GM13976 (cell line): ENCODE measurements at regions not wholly inside any gene's neighbourhood (a gene's known extent, or its start where the extent isn't known, plus 50 kb on each side); places are given as distances from the start of the nearest gene placed in this dataset.

ENCODE experiments used
- DNase-seq: peaks from one replicate; pipeline ENCODE4 v3.0.0; 2012; ENCODE audit warnings: low spot score
- CTCF ChIP-seq: IDR thresholded peaks from 2 replicates; pipeline ENCODE4 v1.5.1; 2012; ENCODE audit warnings: borderline replicate concordance, mild to moderate bottlenecking; ENCODE audit not compliant: insufficient read depth; ENCODE audit errors: extremely low read depth, missing control alignments, control extremely low read depth
- in situ Hi-C: fragments of 300-500 bp; cut with MboI; formaldehyde crosslinking; loops from one replicate; pipeline ENCODE4 v1.12.0; 2022; ENCODE audit warnings: low sequenced_read_pairs, mixed read lengths, inconsistent platforms; ENCODE audit not compliant: unreplicated experiment

- no peak for TF ChIP-seq CTCF
- in situ Hi-C loops, result no loop called here
- DNase-seq, result no peak
These were observed 51.9 kb upstream of the TSPAN11 start for GRCh38 chr12:30874455-30875321.

GRCh38 chr12:30870491-30871265 is 55.9 kb upstream of the TSPAN11 start:
- no peak for DNase-seq
- in situ Hi-C loops, result no loop called here
- TF ChIP-seq CTCF, result no peak

GRCh38 chr12:30867415-30867814 is 59.1 kb upstream of the TSPAN11 start:
- no peak for TF ChIP-seq CTCF
- no peak for DNase-seq
- in situ Hi-C loops, result no loop called here

GRCh38 chr12:30866256-30866655 is 60.3 kb upstream of the TSPAN11 start:
- in situ Hi-C loops, result no loop called here
- DNase-seq, result no peak
- TF ChIP-seq CTCF, result no peak

GRCh38 chr12:30863839-30864238 is 62.7 kb upstream of the TSPAN11 start:
- DNase-seq, result no peak
- TF ChIP-seq CTCF, result no peak
- in situ Hi-C loops, result no loop called here

GRCh38 chr12:30862486-30862885 is 64.1 kb upstream of the TSPAN11 start:
- no peak for DNase-seq
- in situ Hi-C loops, result no loop called here
- no peak for TF ChIP-seq CTCF
